Activated CD4-positive, alpha-beta T cell treated with anti-CD3 and anti-CD28 coated beads for 36 hours (primary cell): ENCODE measurements at regions not wholly inside any gene's neighbourhood (a gene's known extent, or its start where the extent isn't known, plus 50 kb on each side); places are given as distances from the start of the nearest gene placed in this dataset.

Experiments
- ATAC-seq: fragments of 200-7000 bp; cut with Tn5 transposase; one replicate; pipeline ENCODE4 v1.10.0; 2021; ENCODE audit warnings: mild to moderate bottlenecking, moderate library complexity
- CTCF ChIA-PET: fragments of 350-600 bp; sonication (Branson Sonifier 250); formaldehyde crosslinking; loops from one replicate; lab custom pipeline; 2021; ENCODE audit warnings: antibody characterized with exemption; lab: Charles Lee
- POLR2A ChIA-PET: fragments of 350-600 bp; sonication (Branson Sonifier 250); formaldehyde crosslinking; loops from one replicate; lab custom pipeline; 2021; ENCODE audit warnings: antibody characterized with exemption, inconsistent platforms; lab: Charles Lee
- DNase-seq: peaks from one replicate; pipeline ENCODE4 v3.0.0-alpha.2; 2020
- H3K27ac Mint-ChIP-seq: one replicate; pipeline ENCODE4 v1.8.0; 2021; ENCODE audit warnings: mixed read lengths
- H3K27me3 Mint-ChIP-seq: one replicate; pipeline ENCODE4 v1.8.0; 2021; ENCODE audit warnings: mixed read lengths
- H3K36me3 Mint-ChIP-seq: one replicate; pipeline ENCODE4 v1.8.0; 2021; ENCODE audit warnings: low read depth, mixed read lengths
- H3K4me1 Mint-ChIP-seq: one replicate; pipeline ENCODE4 v1.8.0; 2021; ENCODE audit warnings: mixed read lengths
- H3K4me3 Mint-ChIP-seq: one replicate; pipeline ENCODE4 v1.8.0; 2021; ENCODE audit warnings: mild to moderate bottlenecking, moderate library complexity, mixed read lengths
- H3K9me3 Mint-ChIP-seq: one replicate; pipeline ENCODE4 v1.8.0; 2021; ENCODE audit warnings: low read depth, mixed read lengths
- intact Hi-C, 2 experiments: fragments of 100-400 bp; cut with DNase I in 1 of 2; cut with micrococcal nuclease in 1 of 2; formaldehyde crosslinking; loops; one replicate each; pipeline versions ENCODE4 v1.14.2 to v1.15.1; 2022 to 2024; cut with DNase I, micrococcal nuclease

DNA sequence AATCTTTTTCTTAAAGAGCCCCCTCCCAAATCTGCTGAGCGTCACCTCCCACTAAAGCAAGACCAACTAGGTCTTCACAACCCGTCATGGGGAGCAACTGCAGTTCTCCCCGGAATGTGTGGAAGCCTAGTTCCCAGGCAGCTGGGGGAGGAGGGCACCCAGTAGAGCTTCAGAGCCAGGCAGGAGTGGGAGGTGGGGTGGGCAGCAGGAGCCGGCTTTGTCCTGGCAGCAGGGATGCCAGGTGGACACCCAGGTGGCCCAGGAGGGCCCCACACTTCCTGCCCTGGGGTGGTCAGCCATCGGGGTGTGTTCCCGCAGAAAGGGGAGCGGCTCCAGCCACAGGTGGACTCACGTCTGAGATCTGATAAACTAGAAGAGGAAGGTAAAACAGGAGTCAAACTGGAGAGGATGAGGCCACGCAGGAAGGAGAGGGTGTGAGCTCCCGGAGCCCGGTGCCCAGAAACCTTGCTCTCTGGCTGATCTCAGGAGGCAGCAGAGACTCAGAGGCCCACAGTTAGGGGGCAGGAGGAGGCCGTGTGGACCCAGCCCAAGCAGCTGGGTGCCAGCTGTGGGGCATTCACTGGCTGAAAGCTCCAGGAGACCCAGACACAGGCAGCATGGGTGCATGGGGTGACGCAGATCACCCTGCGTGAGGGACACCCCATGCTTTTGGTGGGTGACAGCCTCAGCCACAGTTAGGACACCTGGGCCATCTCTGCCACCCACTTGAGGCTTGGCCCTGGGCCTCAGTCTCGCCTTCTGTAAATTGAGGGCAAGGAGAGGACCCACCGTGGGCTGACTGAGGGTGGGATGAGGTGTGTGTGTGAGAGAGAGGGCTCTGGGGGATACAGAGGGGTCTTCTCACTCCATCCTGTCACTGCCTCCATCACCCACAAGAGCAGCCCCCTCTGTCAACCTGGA, 260.8 kb upstream of the TNRC6C start:
- intact Hi-C loops: no loop called here
- POLR2A ChIA-PET: no interaction called here
- peaks cover 2% of the 10 kb centered on the region for H3K36me3 Mint-ChIP-seq
- ATAC-seq (no peak), DNase-seq (no peak)
- no peaks in the 10 kb centered on the region for H3K27me3 Mint-ChIP-seq
- CTCF ChIA-PET: interaction anchor here (1.2 kb wide), 1 partner anchor 16 kb away, joined by 5 read pairs; no protein-coding TSS in a partner anchor
- peaks cover 19% of the 10 kb centered on the region for H3K4me1 Mint-ChIP-seq
- no peak overlapping the region for H3K4me3 Mint-ChIP-seq
- H3K27ac Mint-ChIP-seq: no peak overlapping the region
- H3K9me3 Mint-ChIP-seq: peaks cover 10% of the 10 kb centered on the region

DNA sequence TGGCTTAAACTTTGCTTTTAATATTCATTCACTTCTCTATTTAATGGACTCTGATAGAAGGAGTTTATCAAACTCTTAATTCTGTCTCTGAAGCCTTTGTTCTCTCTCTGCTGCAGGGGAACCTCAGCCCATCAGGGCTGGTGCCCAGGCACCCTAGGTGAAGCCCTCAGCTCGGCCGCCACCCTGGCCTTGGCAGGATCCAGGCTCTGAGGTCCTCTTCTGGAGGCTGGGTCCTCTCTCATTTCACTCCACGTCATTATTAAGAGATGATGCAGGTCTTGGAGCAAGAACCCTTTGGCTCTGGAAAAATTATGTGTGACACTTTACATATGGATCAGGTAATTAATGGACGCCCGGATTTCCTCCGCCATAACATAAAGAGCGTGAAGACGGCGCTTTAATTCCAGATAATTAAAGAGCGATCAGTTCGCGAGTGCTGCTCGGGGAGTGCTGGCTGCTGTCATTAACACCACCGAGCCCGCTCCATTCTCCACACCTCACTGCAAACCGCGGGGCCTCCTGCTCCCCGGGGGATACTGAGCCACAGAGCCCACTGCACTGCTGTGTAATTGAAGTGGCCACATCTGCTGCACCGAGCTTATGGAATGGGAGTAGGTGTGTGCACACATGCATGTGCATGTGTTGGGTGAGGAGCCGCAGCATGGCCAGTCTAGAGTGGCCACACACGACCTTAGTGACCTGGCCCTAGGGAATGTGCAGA, 259.4 kb upstream of the TNRC6C start:
- H3K4me1 Mint-ChIP-seq: peaks cover 14% of the 10 kb centered on the region
- peaks cover 17% of the 10 kb centered on the region for H3K9me3 Mint-ChIP-seq
- no peak for ATAC-seq
- H3K27me3 Mint-ChIP-seq: no peaks in the 10 kb centered on the region
- H3K36me3 Mint-ChIP-seq: peaks cover 3% of the 10 kb centered on the region
- POLR2A ChIA-PET: no interaction called here
- no peak overlapping the region for H3K4me3 Mint-ChIP-seq
- no peak overlapping the region for H3K27ac Mint-ChIP-seq
- CTCF ChIA-PET: no interaction called here
- intact Hi-C loops: no loop called here
- no peak for DNase-seq

DNA sequence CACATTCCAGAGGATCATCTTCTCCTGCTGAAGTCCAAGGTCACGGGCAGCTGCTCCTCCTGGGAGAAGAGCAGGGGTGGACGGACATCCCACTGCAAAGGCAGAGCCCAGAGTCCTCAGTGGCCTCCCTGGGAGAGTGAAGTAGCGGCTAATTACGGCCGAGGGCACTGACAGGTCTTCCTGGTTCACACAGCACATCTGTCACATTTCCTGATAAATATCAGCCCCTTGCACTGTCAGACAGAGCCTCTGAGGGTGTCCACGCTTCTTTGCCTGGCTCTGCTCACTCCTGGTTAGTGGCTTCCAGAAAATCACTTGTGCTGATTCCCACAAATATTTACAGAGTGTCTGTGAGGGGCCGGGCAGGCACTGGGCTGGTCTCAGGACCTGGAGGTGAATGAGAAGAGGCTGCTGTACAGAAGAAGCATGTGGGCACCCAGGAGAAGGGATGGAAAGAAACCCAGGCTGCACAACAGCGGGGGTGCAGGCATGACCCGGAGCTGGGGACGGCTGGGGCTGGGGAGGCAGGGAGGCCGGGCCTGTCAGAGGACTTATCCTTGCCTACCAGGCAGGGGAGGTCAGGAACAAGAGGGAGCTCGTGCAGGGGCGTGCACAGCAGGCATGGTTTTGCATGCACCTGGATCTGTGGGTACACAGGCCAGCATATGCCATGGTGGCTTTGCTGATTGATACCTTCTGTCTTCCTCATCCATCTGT, 258.2 kb upstream of the TNRC6C start:
- Mint-ChIP-seq H3K27ac (no peak overlapping the region), H3K36me3 (peaks cover 5% of the 10 kb centered on the region), H3K4me3 (no peak overlapping the region), H3K9me3 (peaks cover 25% of the 10 kb centered on the region), H3K27me3 (no peaks in the 10 kb centered on the region), H3K4me1 (peaks cover 14% of the 10 kb centered on the region)
- ChIA-PET CTCF (no interaction called here), POLR2A (no interaction called here)
- ATAC-seq (no peak), DNase-seq (no peak)
- intact Hi-C loops: no loop called here

DNA sequence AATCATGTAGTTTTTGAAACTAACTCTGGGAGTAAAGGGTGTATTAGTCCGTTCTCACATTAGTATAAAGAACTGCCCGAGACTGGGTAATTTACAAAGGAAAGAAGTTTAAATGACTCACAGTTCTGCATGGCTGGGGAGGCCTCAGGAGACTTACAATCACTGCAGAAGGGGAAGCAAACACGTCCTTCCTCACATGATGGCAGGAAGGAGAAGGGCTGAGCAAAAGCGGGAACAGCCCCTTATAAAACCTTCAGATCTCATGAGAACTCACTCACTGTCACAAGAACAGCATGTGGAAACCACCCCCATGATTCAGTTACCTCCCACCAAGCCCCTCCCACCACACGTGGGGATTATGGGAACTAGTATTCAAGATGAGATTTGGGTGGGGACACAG, 256.5 kb upstream of the TNRC6C start:
- intact Hi-C loops: no loop called here

DNA sequence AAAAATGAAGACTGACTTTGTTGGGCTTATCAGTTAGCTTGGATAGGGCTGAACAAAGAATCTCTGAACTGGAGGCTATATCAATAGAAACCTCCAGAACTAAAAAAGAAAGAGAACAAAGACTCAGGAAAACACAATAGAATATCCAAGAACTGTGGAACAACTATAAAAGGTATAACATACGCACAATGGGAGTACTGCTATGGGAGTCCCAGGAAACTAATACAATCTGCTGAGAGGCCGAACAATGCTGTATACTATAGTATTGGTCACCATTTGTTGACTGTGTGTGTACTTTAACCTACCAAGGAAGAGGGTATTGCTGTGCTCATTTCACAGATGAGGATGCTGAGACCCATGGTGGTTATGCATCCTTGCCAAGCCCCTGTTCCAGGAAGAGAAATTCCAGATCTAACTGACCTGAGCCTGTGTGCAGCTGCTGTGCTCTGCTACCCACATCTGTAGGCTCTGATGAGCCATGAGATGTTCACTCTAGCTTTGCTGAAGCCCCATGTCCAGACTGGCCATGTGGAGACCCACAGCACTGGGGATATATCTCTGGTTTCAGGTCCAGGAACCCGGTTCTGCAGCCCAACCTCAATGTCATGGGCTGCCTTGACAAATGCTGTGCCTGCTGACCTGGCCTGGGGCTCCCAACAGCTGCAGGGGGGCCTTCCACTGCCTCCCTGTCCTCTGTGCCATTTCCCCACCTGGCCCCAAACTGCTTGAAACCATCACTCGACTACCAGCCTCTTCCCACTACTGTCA, 254.3 kb upstream of the TNRC6C start:
- Mint-ChIP-seq H3K9me3 (peaks cover 27% of the 10 kb centered on the region), H3K4me1 (no peaks in the 10 kb centered on the region), H3K36me3 (peaks cover 5% of the 10 kb centered on the region), H3K27me3 (no peaks in the 10 kb centered on the region), H3K27ac (no peak overlapping the region), H3K4me3 (no peak overlapping the region)
- ATAC-seq (no peak), DNase-seq (no peak)
- POLR2A ChIA-PET: no interaction called here
- CTCF ChIA-PET: no interaction called here
- intact Hi-C loops: no loop called here

More for the DNA sequence above, 256.5 kb upstream of the TNRC6C start:
- H3K27me3 Mint-ChIP-seq: no peaks in the 10 kb centered on the region
- H3K27ac Mint-ChIP-seq: no peak overlapping the region
- ChIA-PET CTCF (no interaction called here), POLR2A (no interaction called here)
- ATAC-seq: no peak
- H3K36me3 Mint-ChIP-seq: peaks cover 5% of the 10 kb centered on the region
- H3K4me1 Mint-ChIP-seq: peaks cover 1% of the 10 kb centered on the region
- DNase-seq: no peak
- H3K9me3 Mint-ChIP-seq: peaks cover 27% of the 10 kb centered on the region
- H3K4me3 Mint-ChIP-seq: no peak overlapping the region

DNA sequence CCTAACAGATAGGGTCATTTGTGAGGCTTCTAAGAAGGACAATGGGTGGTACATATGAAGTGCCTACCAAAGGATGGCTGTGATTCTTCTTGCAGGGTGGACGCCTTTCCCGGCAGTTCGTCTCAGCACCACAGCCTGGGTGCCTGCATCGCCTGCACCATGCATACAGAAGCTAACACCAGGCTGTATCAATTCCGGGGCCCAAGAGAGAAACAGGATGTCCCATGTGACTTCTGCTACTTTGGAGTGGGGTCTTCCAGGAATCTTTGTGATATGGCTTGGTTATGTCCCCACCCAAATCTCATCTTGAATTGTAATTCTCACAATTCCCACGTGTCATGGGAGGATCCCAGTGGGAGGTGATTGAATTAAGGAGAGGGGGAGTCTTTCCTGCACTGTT, 251.6 kb upstream of the TNRC6C start:
- no peak for DNase-seq
- ATAC-seq: no peak
- no peak overlapping the region for H3K27ac Mint-ChIP-seq
- no peaks in the 10 kb centered on the region for H3K27me3 Mint-ChIP-seq
- ChIA-PET POLR2A (no interaction called here), CTCF (no interaction called here)
- H3K9me3 Mint-ChIP-seq: peaks cover 22% of the 10 kb centered on the region
- no peaks in the 10 kb centered on the region for H3K4me1 Mint-ChIP-seq
- H3K4me3 Mint-ChIP-seq: no peak overlapping the region
- H3K36me3 Mint-ChIP-seq: peaks cover 5% of the 10 kb centered on the region
- intact Hi-C loops: no loop called here

DNA sequence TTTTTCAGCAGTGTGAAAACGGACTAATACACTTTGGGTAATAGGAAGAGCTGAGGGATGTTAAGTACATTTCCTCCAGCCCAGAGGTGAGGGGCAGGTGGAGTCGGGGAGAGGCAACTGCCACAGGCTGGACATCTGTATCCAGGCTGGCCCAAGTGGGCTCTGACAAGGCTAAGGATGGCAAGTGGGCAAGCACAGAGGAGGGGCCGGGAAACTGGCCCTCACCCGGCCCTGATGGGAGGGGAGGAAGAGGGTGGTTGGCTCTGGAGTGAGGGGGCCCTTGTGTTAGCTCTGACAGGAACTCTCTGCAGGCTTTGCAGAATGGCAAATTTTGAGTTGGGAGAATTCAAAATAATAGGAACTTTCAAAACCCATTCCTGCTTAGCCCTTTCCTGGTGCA, 251.0 kb upstream of the TNRC6C start:
- ATAC-seq (no peak), DNase-seq (no peak)
- POLR2A ChIA-PET: no interaction called here
- Mint-ChIP-seq H3K27me3 (no peaks in the 10 kb centered on the region), H3K27ac (no peak overlapping the region), H3K9me3 (peaks cover 17% of the 10 kb centered on the region), H3K4me1 (no peaks in the 10 kb centered on the region), H3K4me3 (no peak overlapping the region), H3K36me3 (peaks cover 3% of the 10 kb centered on the region)
- CTCF ChIA-PET: no interaction called here
- intact Hi-C loops: no loop called here

DNA sequence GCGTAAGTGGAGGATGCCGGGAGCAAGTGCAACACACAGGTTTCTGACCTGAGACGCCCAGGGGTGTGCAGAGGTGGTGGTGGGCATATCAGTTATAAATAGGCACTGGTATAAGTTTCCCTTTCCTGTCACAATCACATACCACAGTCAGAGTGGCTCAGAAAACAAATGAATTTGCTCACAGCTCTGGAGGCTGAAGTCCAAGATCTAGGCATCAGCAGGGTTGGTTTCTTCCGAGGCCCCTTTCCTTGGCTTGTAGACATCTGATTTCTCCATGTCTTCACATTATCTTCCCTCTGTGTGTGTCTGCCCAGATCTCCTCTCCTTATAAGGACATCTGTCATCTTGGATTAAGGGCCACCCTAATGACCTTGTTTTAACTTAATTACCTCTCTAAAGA, 250.5 kb upstream of the TNRC6C start:
- intact Hi-C loops: no loop called here
- no peak for ATAC-seq
- POLR2A ChIA-PET: no interaction called here
- Mint-ChIP-seq H3K9me3 (peaks cover 17% of the 10 kb centered on the region), H3K27ac (no peak overlapping the region), H3K4me3 (no peak overlapping the region), H3K4me1 (no peaks in the 10 kb centered on the region), H3K27me3 (no peaks in the 10 kb centered on the region), H3K36me3 (peaks cover 3% of the 10 kb centered on the region)
- no peak for DNase-seq
- CTCF ChIA-PET: no interaction called here

DNA sequence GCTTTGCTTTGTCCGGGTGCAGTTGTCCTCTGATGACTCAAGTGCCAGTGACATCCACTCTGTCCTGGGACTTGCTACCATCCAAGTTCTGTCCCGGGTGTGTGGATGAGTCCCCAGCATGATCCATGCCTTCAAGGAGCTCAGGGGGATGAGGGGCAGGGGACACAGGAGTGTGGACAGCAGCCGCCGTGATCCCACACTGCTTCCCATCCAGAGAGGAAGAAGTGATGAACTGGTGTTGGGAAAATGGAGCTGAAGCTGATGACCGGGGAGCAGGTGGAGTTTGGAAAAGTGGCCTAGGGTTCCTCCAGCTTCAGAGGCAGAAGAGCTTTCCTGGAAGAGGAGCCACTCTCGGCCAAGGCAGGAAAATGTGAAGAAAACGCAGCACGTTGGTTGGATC, 249.6 kb upstream of the TNRC6C start:
- Mint-ChIP-seq H3K4me1 (no peaks in the 10 kb centered on the region), H3K4me3 (no peak overlapping the region), H3K36me3 (peaks cover 3% of the 10 kb centered on the region), H3K27me3 (no peaks in the 10 kb centered on the region), H3K9me3 (peaks cover 11% of the 10 kb centered on the region), H3K27ac (no peak overlapping the region)
- POLR2A ChIA-PET: no interaction called here
- DNase-seq: no peak
- ATAC-seq: no peak
- intact Hi-C loops: no loop called here
- CTCF ChIA-PET: no interaction called here

DNA sequence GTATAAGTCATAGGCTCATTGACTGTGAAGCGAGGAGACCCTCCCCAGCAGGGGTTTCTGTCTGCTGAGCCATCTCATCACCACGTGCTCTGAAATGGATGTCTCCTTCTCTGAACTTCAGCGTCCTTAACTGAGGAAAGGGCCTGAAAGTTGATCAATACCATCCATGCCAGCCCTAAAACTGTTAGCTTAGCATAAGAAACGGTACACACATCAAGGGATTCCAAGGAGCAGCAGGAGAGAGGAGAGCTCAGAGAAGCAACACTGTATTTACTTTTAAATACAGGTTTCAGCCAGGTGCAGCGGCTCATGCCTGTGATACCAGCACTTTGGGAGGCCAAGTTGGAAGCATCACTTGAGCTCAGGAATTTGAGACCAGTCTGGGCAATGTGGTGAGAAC, 248.9 kb upstream of the TNRC6C start:
- DNase-seq (no peak), ATAC-seq (no peak)
- Mint-ChIP-seq H3K27me3 (no peaks in the 10 kb centered on the region), H3K36me3 (peaks cover 2% of the 10 kb centered on the region), H3K4me1 (no peaks in the 10 kb centered on the region), H3K4me3 (no peak overlapping the region), H3K9me3 (peaks cover 11% of the 10 kb centered on the region), H3K27ac (no peak overlapping the region)
- intact Hi-C loops: no loop called here
- POLR2A ChIA-PET: interaction anchor here (0.6 kb wide), 1 partner anchor 93 kb away, joined by 6 read pairs; no protein-coding TSS in a partner anchor
- CTCF ChIA-PET: interaction anchor here (0.6 to 0.7 kb wide), 2 partner anchors 30 to 319 kb away, joined by 3 read pairs; no protein-coding TSS in a partner anchor

DNA sequence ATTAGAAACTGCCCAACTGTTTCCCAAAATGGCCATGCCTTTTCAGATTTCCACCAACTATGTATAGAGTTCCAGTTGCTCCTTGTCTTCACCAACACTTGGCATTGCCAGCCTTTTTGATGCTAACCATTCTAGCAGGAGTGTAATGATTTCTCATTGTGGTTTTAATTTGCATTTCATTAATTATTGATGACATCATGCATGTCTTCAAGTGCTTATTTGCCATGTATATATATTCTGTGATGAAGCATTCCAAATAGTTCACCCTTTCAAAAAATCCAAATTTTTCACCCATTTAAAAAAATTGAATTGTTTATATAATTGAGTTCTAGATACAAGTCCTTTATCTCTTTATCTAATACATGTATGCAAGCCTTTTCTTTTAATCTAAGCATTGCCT, 245.9 kb upstream of the TNRC6C start:
- intact Hi-C loops: no loop called here
- Mint-ChIP-seq H3K9me3 (peaks cover 7% of the 10 kb centered on the region), H3K27me3 (no peaks in the 10 kb centered on the region), H3K36me3 (no peaks in the 10 kb centered on the region), H3K4me3 (no peak overlapping the region), H3K4me1 (no peaks in the 10 kb centered on the region), H3K27ac (no peak overlapping the region)
- no peak for ATAC-seq
- DNase-seq: no peak
- POLR2A ChIA-PET: no interaction called here
- CTCF ChIA-PET: no interaction called here
